OCI-LY7 (cell line): ENCODE measurements at regions not wholly inside any gene's neighbourhood (a gene's known extent, or its start where the extent isn't known, plus 50 kb on each side); places are given as distances from the start of the nearest gene placed in this dataset.

Source experiments
- BruUV-seq: library from RNA; stranded (reverse); fragments of 400-500 nt; replicated peaks from 2 replicates; lab custom pipeline; 2021; lab: Mats Ljungman, UMichigan
- CTCF ChIA-PET: fragments of 300-600 bp; sonication (Branson Sonifier 250); formaldehyde crosslinking; loops from one replicate; lab custom pipeline; 2022; ENCODE audit warnings: antibody characterized with exemption; ENCODE audit not compliant: unreplicated experiment; lab: Charles Lee
- POLR2A ChIA-PET: fragments of 300-600 bp; sonication (Branson Sonifier 250); formaldehyde crosslinking; loops from one replicate; lab custom pipeline; 2022; ENCODE audit warnings: antibody characterized with exemption; lab: Charles Lee
- DNase-seq: peaks from one replicate; pipeline ENCODE4 v3.0.0-alpha.2; 2015; ENCODE audit warnings: low spot score
- H2AFZ ChIP-seq: fragments of 200-600 bp; sonication (generic), shearing (Covaris generic); 2 replicates; pipeline ENCODE4 v1.6.1; 2014; ENCODE audit warnings: mild to moderate bottlenecking, antibody characterized with exemption, low read length, moderate library complexity
- H3K27ac ChIP-seq: fragments of 200-600 bp; sonication (generic); 2 replicates; pipeline ENCODE4 v1.5.1; 2014; ENCODE audit warnings: mixed run types, low read depth, mild to moderate bottlenecking, moderate library complexity, low read length, inconsistent platforms; ENCODE audit not compliant: poor library complexity, severe bottlenecking
- H3K36me3 ChIP-seq: fragments of 200-600 bp; sonication (generic); 2 replicates; pipeline ENCODE4 v1.6.1; 2014; ENCODE audit warnings: mild to moderate bottlenecking, antibody characterized with exemption, low read length, moderate library complexity, mixed read lengths; ENCODE audit not compliant: insufficient read depth
- H3K4me1 ChIP-seq: fragments of 200-600 bp; sonication (generic); 2 replicates; pipeline ENCODE4 v1.5.1; 2014; ENCODE audit warnings: mild to moderate bottlenecking, low read length; ENCODE audit not compliant: insufficient read depth, poor library complexity, severe bottlenecking
- H3K4me2 ChIP-seq: fragments of 200-600 bp; sonication (generic); 2 replicates; pipeline ENCODE4 v1.6.1; 2014; ENCODE audit warnings: mild to moderate bottlenecking, low read length
- H3K4me3 ChIP-seq: fragments of 200-600 bp; sonication (generic); 2 replicates; pipeline ENCODE4 v1.5.1; 2014; ENCODE audit warnings: mild to moderate bottlenecking, low read depth, low read length; ENCODE audit not compliant: poor library complexity, severe bottlenecking
- H3K79me2 ChIP-seq: fragments of 200-600 bp; sonication (generic); 2 replicates; pipeline ENCODE4 v1.6.1; 2016; ENCODE audit warnings: low read depth, mild to moderate bottlenecking, low read length, moderate library complexity, mixed read lengths; ENCODE audit not compliant: insufficient read depth
- H3K9me2 ChIP-seq: fragments of 200-600 bp; sonication (generic); 2 replicates; pipeline ENCODE4 v1.6.1; 2016; ENCODE audit warnings: mild to moderate bottlenecking, low read length, mixed read lengths; ENCODE audit not compliant: insufficient read depth
- H3K9me3 ChIP-seq: fragments of 200-600 bp; sonication (generic); 2 replicates; pipeline ENCODE4 v1.6.1; 2014; ENCODE audit warnings: mild to moderate bottlenecking, mixed run types, low read length, mixed read lengths
- H4K20me1 ChIP-seq: fragments of 200-600 bp; sonication (generic); 2 replicates; pipeline ENCODE4 v1.6.1; 2014; ENCODE audit warnings: mild to moderate bottlenecking, antibody characterized with exemption, low read length, moderate library complexity, mixed read lengths; ENCODE audit not compliant: insufficient read depth
- CTCF ChIP-seq: fragments of 200-600 bp; sonication (generic); conservative IDR thresholded peaks from 2 replicates; pipeline ENCODE4 v1.5.1; 2014; ENCODE audit warnings: mild to moderate bottlenecking, antibody characterized with exemption, low read length, moderate library complexity, mixed read lengths
- EZH2phosphoT487 ChIP-seq: fragments of 200-600 bp; sonication (generic); IDR thresholded peaks from 2 replicates; pipeline ENCODE4 v1.6.1; 2018; ENCODE audit warnings: low read depth, borderline replicate concordance, mild to moderate bottlenecking, mixed run types, antibody characterized with exemption, low read length, moderate library complexity, mixed read lengths
- intact Hi-C: fragments of 100-400 bp; cut with micrococcal nuclease; formaldehyde crosslinking; loops from one replicate; pipeline ENCODE4 v1.10.0; 2022; ENCODE audit not compliant: unreplicated experiment

DNA sequence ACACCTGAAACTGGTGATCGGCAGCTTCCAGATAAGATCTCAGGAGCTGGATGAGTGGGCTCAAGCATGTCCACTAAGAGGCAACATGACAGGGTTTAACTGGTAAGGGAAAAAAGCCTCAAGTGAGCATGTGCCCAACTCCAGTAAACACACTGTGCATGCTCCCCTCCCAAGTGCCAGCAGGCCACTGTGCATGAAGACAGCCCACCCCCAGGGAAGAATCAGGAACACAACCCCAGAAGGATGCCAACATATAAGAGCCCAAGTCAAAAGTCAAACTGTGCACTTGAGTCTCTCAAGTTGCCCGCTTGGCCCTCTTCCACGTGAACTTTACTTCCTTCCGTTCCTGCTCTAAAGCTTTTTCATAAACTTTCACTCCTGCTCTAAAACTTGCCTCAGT lies 311.3 kb upstream of the PRKD1 start:
- POLR2A ChIA-PET = interaction anchor here (0.6 kb wide), 1 partner anchor 10 kb away, joined by 3 read pairs; no protein-coding TSS in a partner anchor
- no TSS peak for BruUV-seq

DNA sequence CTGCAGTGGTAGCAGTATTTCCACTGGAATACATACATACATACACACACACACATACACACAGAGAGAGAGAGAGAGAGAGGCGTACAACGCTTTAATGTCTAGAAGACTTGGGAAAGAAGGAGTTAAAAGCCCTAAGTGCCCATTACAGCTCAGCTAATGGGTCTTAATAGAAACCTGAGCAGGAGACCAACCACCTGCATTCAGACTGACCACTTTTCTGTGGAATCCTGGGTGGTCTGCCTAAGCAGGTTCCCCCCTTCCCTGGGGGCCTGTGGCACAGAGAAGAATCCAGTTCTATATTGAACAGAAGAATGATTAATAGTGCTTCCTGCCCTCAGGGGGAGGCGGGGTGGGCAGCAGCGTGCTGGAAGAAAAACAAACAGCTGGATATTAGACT lies 312.4 kb upstream of the PRKD1 start:
- Histone ChIP-seq H3K4me1 (no peaks in the 10 kb centered on the region), H3K27ac (no peak overlapping the region), H3K9me3 (no peaks in the 10 kb centered on the region), H3K4me3 (no peak overlapping the region), H4K20me1 (no peaks in the 10 kb centered on the region), H2AFZ (no peak overlapping the region), H3K4me2 (no peak overlapping the region), H3K9me2 (no peaks in the 10 kb centered on the region), H3K36me3 (no peaks in the 10 kb centered on the region), H3K79me2 (no peaks in the 10 kb centered on the region)
- POLR2A ChIA-PET = interaction anchor here (0.7 kb wide), 1 partner anchor 1444 kb away, joined by 3 read pairs; no protein-coding TSS in a partner anchor
- BruUV-seq = no TSS peak
- TF ChIP-seq CTCF = no peak
- no peak for TF ChIP-seq EZH2phosphoT487
- intact Hi-C loops = no loop called here
- CTCF ChIA-PET = no interaction called here
- no peak for DNase-seq

More for the DNA sequence above, 311.3 kb upstream of the PRKD1 start:
- TF ChIP-seq CTCF = no peak
- TF ChIP-seq EZH2phosphoT487 = no peak
- Histone ChIP-seq H4K20me1 (no peaks in the 10 kb centered on the region), H3K4me2 (no peak overlapping the region), H3K36me3 (no peaks in the 10 kb centered on the region), H2AFZ (no peak overlapping the region), H3K4me3 (no peak overlapping the region), H3K9me3 (no peaks in the 10 kb centered on the region), H3K27ac (no peak overlapping the region), H3K9me2 (no peaks in the 10 kb centered on the region), H3K4me1 (no peaks in the 10 kb centered on the region), H3K79me2 (no peaks in the 10 kb centered on the region)
- CTCF ChIA-PET = no interaction called here
- intact Hi-C loops = no loop called here
- no peak for DNase-seq

DNA sequence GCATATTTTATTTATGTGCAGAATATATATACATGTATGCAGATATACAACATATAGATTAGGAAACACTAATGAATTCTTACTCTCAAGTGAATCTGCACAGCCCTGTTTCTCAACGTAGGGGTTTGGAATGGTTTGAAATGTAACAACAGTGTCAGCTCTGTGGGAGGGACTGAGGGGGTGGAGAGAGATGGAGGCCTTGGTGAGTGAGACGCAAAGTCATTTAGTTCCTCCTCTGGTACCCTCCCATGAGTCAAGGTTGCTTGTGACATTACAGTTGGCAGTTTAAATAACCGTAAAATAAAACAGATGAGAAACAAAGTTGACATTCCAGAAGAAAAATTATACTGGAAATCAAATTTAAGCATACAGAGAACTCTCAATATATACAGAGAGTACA lies 313.0 kb upstream of the PRKD1 start:
- CTCF ChIA-PET = no interaction called here
- BruUV-seq = no TSS peak
- Histone ChIP-seq H3K4me2 (no peak overlapping the region), H3K9me2 (no peaks in the 10 kb centered on the region), H4K20me1 (no peaks in the 10 kb centered on the region), H3K36me3 (no peaks in the 10 kb centered on the region), H3K79me2 (no peaks in the 10 kb centered on the region), H3K4me3 (no peak overlapping the region), H3K4me1 (no peaks in the 10 kb centered on the region), H3K27ac (no peak overlapping the region), H2AFZ (no peak overlapping the region), H3K9me3 (no peaks in the 10 kb centered on the region)
- POLR2A ChIA-PET = no interaction called here
- no peak for DNase-seq
- intact Hi-C loops = no loop called here
- TF ChIP-seq EZH2phosphoT487 (no peak), CTCF (no peak)
